ENCODE measurements at regions not wholly inside any gene's neighbourhood (a gene's known extent, or its start where the extent isn't known, plus 50 kb on each side); places are given as distances from the start of the nearest gene placed in this dataset.

DNA sequence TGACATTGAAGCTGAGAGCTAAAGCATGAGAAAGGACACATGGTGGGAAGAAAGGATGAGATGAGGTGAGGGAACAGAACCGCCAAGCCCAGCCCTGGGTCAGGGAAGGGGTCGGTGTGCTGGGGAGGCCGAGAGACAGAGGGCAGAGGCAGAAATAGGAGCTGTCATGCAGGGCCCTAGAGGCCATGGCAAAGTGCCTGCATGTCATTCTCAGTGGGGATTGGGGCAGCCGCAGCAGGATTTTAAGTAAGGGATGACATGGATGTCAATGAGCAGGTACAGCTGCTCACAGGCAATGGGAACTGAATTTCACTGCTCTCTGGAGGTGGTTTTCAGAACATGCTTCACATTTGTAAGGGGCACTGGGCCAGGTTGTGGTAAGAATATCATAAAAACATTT lies 227.4 kb downstream of the RAB11FIP2 start (continued):
- TF ChIP-seq, protein P1, sequence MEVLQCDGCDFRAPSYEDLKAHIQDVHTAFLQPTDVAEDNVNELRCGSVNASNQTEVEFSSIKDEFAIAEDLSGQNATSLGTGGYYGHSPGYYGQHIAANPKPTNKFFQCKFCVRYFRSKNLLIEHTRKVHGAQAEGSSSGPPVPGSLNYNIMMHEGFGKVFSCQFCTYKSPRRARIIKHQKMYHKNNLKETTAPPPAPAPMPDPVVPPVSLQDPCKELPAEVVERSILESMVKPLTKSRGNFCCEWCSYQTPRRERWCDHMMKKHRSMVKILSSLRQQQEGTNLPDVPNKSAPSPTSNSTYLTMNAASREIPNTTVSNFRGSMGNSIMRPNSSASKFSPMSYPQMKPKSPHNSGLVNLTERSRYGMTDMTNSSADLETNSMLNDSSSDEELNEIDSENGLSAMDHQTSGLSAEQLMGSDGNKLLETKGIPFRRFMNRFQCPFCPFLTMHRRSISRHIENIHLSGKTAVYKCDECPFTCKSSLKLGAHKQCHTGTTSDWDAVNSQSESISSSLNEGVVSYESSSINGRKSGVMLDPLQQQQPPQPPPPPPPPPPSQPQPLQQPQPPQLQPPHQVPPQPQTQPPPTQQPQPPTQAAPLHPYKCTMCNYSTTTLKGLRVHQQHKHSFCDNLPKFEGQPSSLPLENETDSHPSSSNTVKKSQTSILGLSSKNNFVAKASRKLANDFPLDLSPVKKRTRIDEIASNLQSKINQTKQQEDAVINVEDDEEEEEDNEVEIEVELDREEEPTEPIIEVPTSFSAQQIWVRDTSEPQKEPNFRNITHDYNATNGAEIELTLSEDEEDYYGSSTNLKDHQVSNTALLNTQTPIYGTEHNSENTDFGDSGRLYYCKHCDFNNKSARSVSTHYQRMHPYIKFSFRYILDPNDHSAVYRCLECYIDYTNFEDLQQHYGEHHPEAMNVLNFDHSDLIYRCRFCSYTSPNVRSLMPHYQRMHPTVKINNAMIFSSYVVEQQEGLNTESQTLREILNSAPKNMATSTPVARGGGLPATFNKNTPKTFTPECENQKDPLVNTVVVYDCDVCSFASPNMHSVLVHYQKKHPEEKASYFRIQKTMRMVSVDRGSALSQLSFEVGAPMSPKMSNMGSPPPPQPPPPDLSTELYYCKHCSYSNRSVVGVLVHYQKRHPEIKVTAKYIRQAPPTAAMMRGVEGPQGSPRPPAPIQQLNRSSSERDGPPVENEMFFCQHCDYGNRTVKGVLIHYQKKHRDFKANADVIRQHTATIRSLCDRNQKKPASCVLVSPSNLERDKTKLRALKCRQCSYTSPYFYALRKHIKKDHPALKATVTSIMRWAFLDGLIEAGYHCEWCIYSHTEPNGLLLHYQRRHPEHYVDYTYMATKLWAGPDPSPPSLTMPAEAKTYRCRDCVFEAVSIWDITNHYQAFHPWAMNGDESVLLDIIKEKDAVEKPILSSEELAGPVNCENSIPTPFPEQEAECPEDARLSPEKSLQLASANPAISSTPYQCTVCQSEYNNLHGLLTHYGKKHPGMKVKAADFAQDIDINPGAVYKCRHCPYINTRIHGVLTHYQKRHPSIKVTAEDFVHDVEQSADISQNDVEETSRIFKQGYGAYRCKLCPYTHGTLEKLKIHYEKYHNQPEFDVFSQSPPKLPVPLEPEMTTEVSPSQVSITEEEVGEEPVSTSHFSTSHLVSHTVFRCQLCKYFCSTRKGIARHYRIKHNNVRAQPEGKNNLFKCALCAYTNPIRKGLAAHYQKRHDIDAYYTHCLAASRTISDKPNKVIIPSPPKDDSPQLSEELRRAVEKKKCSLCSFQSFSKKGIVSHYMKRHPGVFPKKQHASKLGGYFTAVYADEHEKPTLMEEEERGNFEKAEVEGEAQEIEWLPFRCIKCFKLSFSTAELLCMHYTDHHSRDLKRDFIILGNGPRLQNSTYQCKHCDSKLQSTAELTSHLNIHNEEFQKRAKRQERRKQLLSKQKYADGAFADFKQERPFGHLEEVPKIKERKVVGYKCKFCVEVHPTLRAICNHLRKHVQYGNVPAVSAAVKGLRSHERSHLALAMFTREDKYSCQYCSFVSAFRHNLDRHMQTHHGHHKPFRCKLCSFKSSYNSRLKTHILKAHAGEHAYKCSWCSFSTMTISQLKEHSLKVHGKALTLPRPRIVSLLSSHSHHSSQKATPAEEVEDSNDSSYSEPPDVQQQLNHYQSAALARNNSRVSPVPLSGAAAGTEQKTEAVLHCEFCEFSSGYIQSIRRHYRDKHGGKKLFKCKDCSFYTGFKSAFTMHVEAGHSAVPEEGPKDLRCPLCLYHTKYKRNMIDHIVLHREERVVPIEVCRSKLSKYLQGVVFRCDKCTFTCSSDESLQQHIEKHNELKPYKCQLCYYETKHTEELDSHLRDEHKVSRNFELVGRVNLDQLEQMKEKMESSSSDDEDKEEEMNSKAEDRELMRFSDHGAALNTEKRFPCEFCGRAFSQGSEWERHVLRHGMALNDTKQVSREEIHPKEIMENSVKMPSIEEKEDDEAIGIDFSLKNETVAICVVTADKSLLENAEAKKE (CRISPR knock-in tag; IDR thresholded peaks at IDR 0.05) = no peak
- TF ChIP-seq, protein P2, sequence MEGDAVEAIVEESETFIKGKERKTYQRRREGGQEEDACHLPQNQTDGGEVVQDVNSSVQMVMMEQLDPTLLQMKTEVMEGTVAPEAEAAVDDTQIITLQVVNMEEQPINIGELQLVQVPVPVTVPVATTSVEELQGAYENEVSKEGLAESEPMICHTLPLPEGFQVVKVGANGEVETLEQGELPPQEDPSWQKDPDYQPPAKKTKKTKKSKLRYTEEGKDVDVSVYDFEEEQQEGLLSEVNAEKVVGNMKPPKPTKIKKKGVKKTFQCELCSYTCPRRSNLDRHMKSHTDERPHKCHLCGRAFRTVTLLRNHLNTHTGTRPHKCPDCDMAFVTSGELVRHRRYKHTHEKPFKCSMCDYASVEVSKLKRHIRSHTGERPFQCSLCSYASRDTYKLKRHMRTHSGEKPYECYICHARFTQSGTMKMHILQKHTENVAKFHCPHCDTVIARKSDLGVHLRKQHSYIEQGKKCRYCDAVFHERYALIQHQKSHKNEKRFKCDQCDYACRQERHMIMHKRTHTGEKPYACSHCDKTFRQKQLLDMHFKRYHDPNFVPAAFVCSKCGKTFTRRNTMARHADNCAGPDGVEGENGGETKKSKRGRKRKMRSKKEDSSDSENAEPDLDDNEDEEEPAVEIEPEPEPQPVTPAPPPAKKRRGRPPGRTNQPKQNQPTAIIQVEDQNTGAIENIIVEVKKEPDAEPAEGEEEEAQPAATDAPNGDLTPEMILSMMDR (conservative IDR thresholded peaks at IDR 0.05; ENCODE audit: low read depth in 2 of 2) = no peak
- TF ChIP-seq, protein P3, sequence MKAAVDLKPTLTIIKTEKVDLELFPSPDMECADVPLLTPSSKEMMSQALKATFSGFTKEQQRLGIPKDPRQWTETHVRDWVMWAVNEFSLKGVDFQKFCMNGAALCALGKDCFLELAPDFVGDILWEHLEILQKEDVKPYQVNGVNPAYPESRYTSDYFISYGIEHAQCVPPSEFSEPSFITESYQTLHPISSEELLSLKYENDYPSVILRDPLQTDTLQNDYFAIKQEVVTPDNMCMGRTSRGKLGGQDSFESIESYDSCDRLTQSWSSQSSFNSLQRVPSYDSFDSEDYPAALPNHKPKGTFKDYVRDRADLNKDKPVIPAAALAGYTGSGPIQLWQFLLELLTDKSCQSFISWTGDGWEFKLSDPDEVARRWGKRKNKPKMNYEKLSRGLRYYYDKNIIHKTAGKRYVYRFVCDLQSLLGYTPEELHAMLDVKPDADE (IDR thresholded peaks at IDR 0.05) = no peak
- TF ChIP-seq POLR2AphosphoS5 (IDR thresholded peaks at IDR 0.05; ENCODE audit: low read depth) = no peak
- no peak for TF ChIP-seq STAT1 (IDR thresholded peaks at IDR 0.05; ENCODE audit: unreplicated experiment)
- no peak for TF ChIP-seq EZH2phosphoT487 (IDR thresholded peaks at IDR 0.05; ENCODE audit: unreplicated experiment)
- TF ChIP-seq JUNB (IDR thresholded peaks at IDR 0.05; ENCODE audit: unreplicated experiment) = no peak
- TF ChIP-seq CREB1 (CRISPR knock-in tag; IDR thresholded peaks at IDR 0.05; ENCODE audit: low read depth) = no peak
- no peak for TF ChIP-seq ZNF114 (CRISPR knock-in tag; IDR thresholded peaks at IDR 0.05)
- no peak for TF ChIP-seq NANOG (IDR thresholded peaks at IDR 0.05; ENCODE audit: borderline replicate concordance)

Data from GM23338 (cell line).